ENCODE measurements at regions not wholly inside any gene's neighbourhood (a gene's known extent, or its start where the extent isn't known, plus 50 kb on each side); places are given as distances from the start of the nearest gene placed in this dataset.

GRCh38 chr14:54177641-54178621 lies 218.9 kb upstream of the CDKN3 start:
- H3K4me3 ChIP-seq (ENCODE audit: insufficient read depth, low read length): no peak overlapping the region
- H4K20me1 ChIP-seq (ENCODE audit: insufficient read depth, low read length): no peaks in the 10 kb centered on the region
- H3K9me3 ChIP-seq (ENCODE audit: low read depth, low read length): no peaks in the 10 kb centered on the region
- H3K27ac ChIP-seq (ENCODE audit: low read depth, low read length): no peak overlapping the region
- H3K4me1 ChIP-seq (ENCODE audit: insufficient read depth, low read length): peaks cover 21% of the 10 kb centered on the region
- no peak for DNase-seq (ENCODE audit: insufficient read length, low spot score, missing footprints)
- H3K4me2 ChIP-seq (ENCODE audit: insufficient read depth, low read length): no peak overlapping the region
- H3K79me2 ChIP-seq (ENCODE audit: insufficient read depth, low read length): no peaks in the 10 kb centered on the region
- H2AFZ ChIP-seq (ENCODE audit: low read length): no peak overlapping the region
- no peaks in the 10 kb centered on the region for H3K36me3 ChIP-seq (ENCODE audit: insufficient read depth, low read length)
- H3K27me3 ChIP-seq (ENCODE audit: insufficient read depth, low read length): no peaks in the 10 kb centered on the region
- TF ChIP-seq CTCF (IDR thresholded peaks at IDR 0.05; ENCODE audit: extremely low read depth, low read depth, low read length): no peak

DNA sequence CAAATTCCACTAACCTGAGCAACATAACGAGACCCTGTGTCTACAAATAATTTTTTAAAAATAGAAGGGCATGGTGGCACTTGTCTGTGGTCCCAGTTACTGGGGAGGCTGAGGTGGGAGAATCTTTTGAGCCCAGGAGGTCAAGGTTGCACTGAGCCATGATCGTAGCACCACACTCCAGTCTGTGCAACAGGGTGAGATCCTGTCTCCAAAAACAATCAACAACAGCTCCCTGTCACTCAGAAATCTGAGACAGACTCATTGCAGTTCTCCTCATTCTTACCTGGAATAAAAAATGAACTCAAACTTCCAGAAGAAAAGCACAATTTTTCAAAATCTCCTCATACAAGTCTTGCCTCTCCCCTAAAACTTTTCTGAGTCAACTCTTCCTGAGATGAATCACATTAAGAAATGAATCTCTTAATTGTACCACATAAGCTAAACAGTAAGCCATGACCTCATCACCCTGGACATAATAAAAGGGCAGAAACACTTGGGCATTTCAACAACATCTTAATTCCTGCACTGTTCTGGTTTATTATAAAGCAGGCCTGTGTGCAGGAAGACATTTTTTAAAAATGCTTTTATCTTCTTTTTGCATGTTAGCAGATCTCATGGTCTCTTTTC lies 214.3 kb upstream of the CDKN3 start:
- peak overlapping the region; percentile 19 for H3K27ac ChIP-seq (ENCODE audit: low read depth, low read length)
- H3K4me2 ChIP-seq (ENCODE audit: insufficient read depth, low read length): peak overlapping the region; percentile 40
- no peak overlapping the region for H2AFZ ChIP-seq (ENCODE audit: low read length)
- no peaks in the 10 kb centered on the region for H4K20me1 ChIP-seq (ENCODE audit: insufficient read depth, low read length)
- H3K79me2 ChIP-seq (ENCODE audit: insufficient read depth, low read length): no peaks in the 10 kb centered on the region
- H3K36me3 ChIP-seq (ENCODE audit: insufficient read depth, low read length): no peaks in the 10 kb centered on the region
- DNase-seq (ENCODE audit: insufficient read length, low spot score, missing footprints): peak; percentile 55
- no peaks in the 10 kb centered on the region for H3K9me3 ChIP-seq (ENCODE audit: low read depth, low read length)
- H3K4me1 ChIP-seq (ENCODE audit: insufficient read depth, low read length): peaks cover 12% of the 10 kb centered on the region
- no peak for TF ChIP-seq CTCF (IDR thresholded peaks at IDR 0.05; ENCODE audit: extremely low read depth, low read depth, low read length)
- no peak overlapping the region for H3K4me3 ChIP-seq (ENCODE audit: insufficient read depth, low read length)
- no peaks in the 10 kb centered on the region for H3K27me3 ChIP-seq (ENCODE audit: insufficient read depth, low read length)

- Histone ChIP-seq H3K9me3 (ENCODE audit: low read depth, low read length) (no peaks in the 10 kb centered on the region), H4K20me1 (ENCODE audit: insufficient read depth, low read length) (no peaks in the 10 kb centered on the region), H3K79me2 (ENCODE audit: insufficient read depth, low read length) (no peaks in the 10 kb centered on the region), H3K4me1 (ENCODE audit: insufficient read depth, low read length) (peaks cover 26% of the 10 kb centered on the region), H3K36me3 (ENCODE audit: insufficient read depth, low read length) (no peaks in the 10 kb centered on the region), H3K4me3 (ENCODE audit: insufficient read depth, low read length) (no peak overlapping the region), H3K27me3 (ENCODE audit: insufficient read depth, low read length) (no peaks in the 10 kb centered on the region), H2AFZ (ENCODE audit: low read length) (peak overlapping the region; percentile 35), H3K27ac (ENCODE audit: low read depth, low read length) (no peak overlapping the region), H3K4me2 (ENCODE audit: insufficient read depth, low read length) (no peak overlapping the region)
- no peak for DNase-seq (ENCODE audit: insufficient read length, low spot score, missing footprints)
- no peak for TF ChIP-seq CTCF (IDR thresholded peaks at IDR 0.05; ENCODE audit: extremely low read depth, low read depth, low read length)
These were observed 209.7 kb upstream of the CDKN3 start for GRCh38 chr14:54186821-54187763.
